ENCODE measurements at regions not wholly inside any gene's neighbourhood (a gene's known extent, or its start where the extent isn't known, plus 50 kb on each side); places are given as distances from the start of the nearest gene placed in this dataset.

- Histone ChIP-seq H3K4me1 (ENCODE audit: control insufficient read depth, extremely low read depth, insufficient read depth, low read length) (peaks cover 2% of the 10 kb centered on the region), H3K27me3 (ENCODE audit: control insufficient read depth, insufficient read depth, low read length) (peaks cover 2% of the 10 kb centered on the region), H3K4me3 (replicated peaks in 1 of 4; ENCODE audit: control extremely low read depth in 1 of 4, insufficient read depth in 1 of 4, low read depth in 3 of 4, low read length in 4 of 4) (no peak overlapping the region), H2AFZ (ENCODE audit: low read length) (no peak overlapping the region), H3K27ac (ENCODE audit: insufficient read depth, low read length) (no peak overlapping the region), H4K20me1 (ENCODE audit: control insufficient read depth, extremely low read depth, insufficient read depth, low read length) (no peaks in the 10 kb centered on the region), H3K4me2 (ENCODE audit: extremely low read depth, insufficient read depth, low read length) (no peak overlapping the region), H3K9me3 (ENCODE audit: control insufficient read depth, insufficient read depth, low read depth, low read length) (no peaks in the 10 kb centered on the region), H3K36me3 (ENCODE audit: control insufficient read depth, insufficient read depth, low read length) (no peaks in the 10 kb centered on the region), H3K79me2 (ENCODE audit: control insufficient read depth, insufficient read depth, low read length) (no peaks in the 10 kb centered on the region), H3K9ac (ENCODE audit: insufficient read depth, low read length) (no peak overlapping the region)
- peak; percentile 54 to 67 for DNase-seq (ENCODE audit: low read depth in 2 of 2)
- no peak for TF ChIP-seq EZH2 (IDR thresholded peaks at IDR 0.05; ENCODE audit: low read length, missing control alignments)
- no peak for TF ChIP-seq CTCF (conservative IDR thresholded peaks at IDR 0.05 in 1 of 2, IDR thresholded peaks at IDR 0.05 in 1 of 2; ENCODE audit: low read depth in 1 of 2, low read length in 2 of 2)
Observed at GRCh38 chr6:111950661-111951496, 77.6 kb upstream of the FYN start.

DNA sequence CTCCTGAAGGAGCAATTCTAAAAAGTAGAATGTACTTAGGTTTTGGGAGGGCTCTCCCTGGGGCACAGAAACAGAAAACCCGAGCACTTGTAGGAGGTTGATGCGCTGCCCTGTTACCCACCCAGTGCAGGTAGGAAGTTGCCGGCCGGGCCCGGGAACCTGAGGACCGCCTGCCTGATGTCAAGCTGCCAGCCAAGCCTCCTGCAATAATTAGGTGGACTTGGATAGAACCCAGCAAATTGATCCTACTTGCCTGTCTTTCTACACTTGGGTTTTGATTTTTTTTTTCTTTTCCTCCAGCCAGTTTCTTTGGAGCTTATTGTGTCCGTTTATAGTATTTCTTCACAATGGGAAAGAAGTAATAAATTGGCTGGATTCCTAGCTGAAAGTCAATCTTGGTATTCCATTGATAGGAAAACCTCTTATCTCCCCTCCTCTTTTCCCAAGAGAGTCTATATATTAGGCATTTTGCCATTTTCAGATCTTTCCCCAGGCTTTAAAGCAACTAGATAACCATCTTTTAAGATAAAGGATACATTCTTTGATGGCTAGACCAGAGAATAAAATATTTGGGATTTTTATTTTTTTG lies 78.3 kb upstream of the FYN start:
- no peaks in the 10 kb centered on the region for H3K79me2 ChIP-seq (ENCODE audit: control insufficient read depth, insufficient read depth, low read length)
- no peak for DNase-seq (ENCODE audit: low read depth in 2 of 2)
- no peak overlapping the region for H3K27ac ChIP-seq (ENCODE audit: insufficient read depth, low read length)
- H3K4me2 ChIP-seq (ENCODE audit: extremely low read depth, insufficient read depth, low read length) = no peak overlapping the region
- H4K20me1 ChIP-seq (ENCODE audit: control insufficient read depth, extremely low read depth, insufficient read depth, low read length) = no peaks in the 10 kb centered on the region
- TF ChIP-seq EZH2 (IDR thresholded peaks at IDR 0.05; ENCODE audit: low read length, missing control alignments) = no peak
- no peak for TF ChIP-seq CTCF (conservative IDR thresholded peaks at IDR 0.05 in 1 of 2, IDR thresholded peaks at IDR 0.05 in 1 of 2; ENCODE audit: low read depth in 1 of 2, low read length in 2 of 2)
- no peaks in the 10 kb centered on the region for H3K9me3 ChIP-seq (ENCODE audit: control insufficient read depth, insufficient read depth, low read depth, low read length)
- H3K36me3 ChIP-seq (ENCODE audit: control insufficient read depth, insufficient read depth, low read length) = no peaks in the 10 kb centered on the region
- H3K4me1 ChIP-seq (ENCODE audit: control insufficient read depth, extremely low read depth, insufficient read depth, low read length) = peaks cover 2% of the 10 kb centered on the region
- H3K27me3 ChIP-seq (ENCODE audit: control insufficient read depth, insufficient read depth, low read length) = peaks cover 2% of the 10 kb centered on the region
- no peak overlapping the region for H2AFZ ChIP-seq (ENCODE audit: low read length)
- H3K9ac ChIP-seq (ENCODE audit: insufficient read depth, low read length) = no peak overlapping the region
- H3K4me3 ChIP-seq (replicated peaks in 1 of 4; ENCODE audit: control extremely low read depth in 1 of 4, insufficient read depth in 1 of 4, low read depth in 3 of 4, low read length in 4 of 4) = no peak overlapping the region

GRCh38 chr6:111952274-111952673 lies 79.0 kb upstream of the FYN start:
- Histone ChIP-seq H2AFZ (ENCODE audit: low read length) (no peak overlapping the region), H3K9me3 (ENCODE audit: control insufficient read depth, insufficient read depth, low read depth, low read length) (no peaks in the 10 kb centered on the region), H3K4me1 (ENCODE audit: control insufficient read depth, extremely low read depth, insufficient read depth, low read length) (peaks cover 2% of the 10 kb centered on the region), H3K9ac (ENCODE audit: insufficient read depth, low read length) (no peak overlapping the region), H3K27ac (ENCODE audit: insufficient read depth, low read length) (no peak overlapping the region), H3K4me3 (replicated peaks in 1 of 4; ENCODE audit: control extremely low read depth in 1 of 4, insufficient read depth in 1 of 4, low read depth in 3 of 4, low read length in 4 of 4) (no peak overlapping the region), H3K4me2 (ENCODE audit: extremely low read depth, insufficient read depth, low read length) (no peak overlapping the region), H3K36me3 (ENCODE audit: control insufficient read depth, insufficient read depth, low read length) (no peaks in the 10 kb centered on the region), H3K27me3 (ENCODE audit: control insufficient read depth, insufficient read depth, low read length) (peaks cover 2% of the 10 kb centered on the region), H4K20me1 (ENCODE audit: control insufficient read depth, extremely low read depth, insufficient read depth, low read length) (no peaks in the 10 kb centered on the region), H3K79me2 (ENCODE audit: control insufficient read depth, insufficient read depth, low read length) (no peaks in the 10 kb centered on the region)
- no peak for DNase-seq (ENCODE audit: low read depth in 2 of 2)
- TF ChIP-seq CTCF (conservative IDR thresholded peaks at IDR 0.05 in 1 of 2, IDR thresholded peaks at IDR 0.05 in 1 of 2; ENCODE audit: low read depth in 1 of 2, low read length in 2 of 2) (no peak), EZH2 (IDR thresholded peaks at IDR 0.05; ENCODE audit: low read length, missing control alignments) (no peak)

Data from fibroblast of lung (primary cell).